Mesendoderm (in vitro differentiated cells): ENCODE measurements at regions not wholly inside any gene's neighbourhood (a gene's known extent, or its start where the extent isn't known, plus 50 kb on each side); places are given as distances from the start of the nearest gene placed in this dataset.
A peak's percentile ranks its signal among the peaks of the same experiment; 100 is the strongest.

Experiments
- DNase-seq: peaks from one replicate; pipeline ENCODE4 v3.0.0; 2013
- H2AK5ac ChIP-seq: 2 replicates; pipeline ENCODE4 v1.6.1; 2013; ENCODE audit warnings: low read length, inconsistent platforms
- H2BK120ac ChIP-seq: 2 replicates; pipeline ENCODE4 v1.6.1; 2013; ENCODE audit warnings: low read depth, mild to moderate bottlenecking, low read length, moderate library complexity, mixed read lengths
- H2BK15ac ChIP-seq: replicated peaks from 2 replicates; pipeline ENCODE4 v1.6.1; 2013; ENCODE audit warnings: low read depth, mild to moderate bottlenecking, moderate library complexity
- H2BK5ac ChIP-seq: 2 replicates; pipeline ENCODE4 v1.6.1; 2013; ENCODE audit warnings: low read length, inconsistent platforms
- H3K18ac ChIP-seq: 2 replicates; pipeline ENCODE4 v1.6.1; 2013; ENCODE audit warnings: mild to moderate bottlenecking, low read length, mixed read lengths
- H3K23ac ChIP-seq: one replicate; pipeline ENCODE4 v1.6.1; 2013; ENCODE audit warnings: low read length
- H3K27ac ChIP-seq: 2 replicates; pipeline ENCODE4 v1.5.1; 2013; ENCODE audit warnings: low read depth, mild to moderate bottlenecking, inconsistent platforms, low read length, moderate library complexity
- H3K27me3 ChIP-seq: 2 replicates; pipeline ENCODE4 v1.6.1; 2013; ENCODE audit warnings: low read length, control low read depth, mild to moderate bottlenecking, inconsistent platforms; ENCODE audit not compliant: insufficient read depth, poor library complexity
- H3K36me3 ChIP-seq: 2 replicates; pipeline ENCODE4 v1.6.1; 2013; ENCODE audit warnings: low read length, inconsistent platforms; ENCODE audit not compliant: control insufficient read depth, insufficient read depth
- H3K4ac ChIP-seq: one replicate; pipeline ENCODE4 v1.6.1; 2013; ENCODE audit warnings: low read depth, mild to moderate bottlenecking, low read length, moderate library complexity
- H3K4me1 ChIP-seq: 2 replicates; pipeline ENCODE4 v1.6.1; 2013; ENCODE audit warnings: low read depth, low read length, inconsistent platforms; ENCODE audit not compliant: control insufficient read depth
- H3K4me2 ChIP-seq: 2 replicates; pipeline ENCODE4 v1.6.1; 2013; ENCODE audit warnings: low read length
- H3K4me3 ChIP-seq: 2 replicates; pipeline ENCODE4 v1.5.1; 2013; ENCODE audit warnings: mild to moderate bottlenecking, low read length
- H3K56ac ChIP-seq: one replicate; pipeline ENCODE4 v1.6.1; 2013; ENCODE audit warnings: low read length
- H3K79me1 ChIP-seq: 2 replicates; pipeline ENCODE4 v1.6.1; 2013; ENCODE audit warnings: low read length, inconsistent platforms
- H3K79me2 ChIP-seq: 2 replicates; pipeline ENCODE4 v1.6.1; 2013; ENCODE audit warnings: mild to moderate bottlenecking, low read length; ENCODE audit not compliant: control insufficient read depth, insufficient read depth
- H3K9ac ChIP-seq: 2 replicates; pipeline ENCODE4 v1.6.1; 2013; ENCODE audit warnings: low read length, inconsistent platforms
- H4K5ac ChIP-seq: one replicate; pipeline ENCODE4 v1.6.1; 2013; ENCODE audit warnings: low read length
- H4K8ac ChIP-seq: one replicate; pipeline ENCODE4 v1.6.1; 2013; ENCODE audit warnings: low read depth, mild to moderate bottlenecking, control low read depth, low read length, moderate library complexity
- WGBS: extraction: QIAGEN DNeasy Blood & Tissue Kit; methylation state at CpG from one replicate; pipeline ENCODE4 v1.1.7; 2013; ENCODE audit warnings: low lambda C conversion rate, missing lambda C conversion rate; ENCODE audit not compliant: insufficient coverage; ENCODE audit errors: extremely low coverage; 5-methylcytosine and 5-hydroxymethylcytosine counted together

- Histone ChIP-seq H4K8ac (no peak overlapping the region), H3K4ac (peak overlapping the region; percentile 94), H3K4me3 (no peak overlapping the region), H3K23ac (no peak overlapping the region), H3K79me2 (no peaks in the 10 kb centered on the region), H2BK15ac (no peak overlapping the region), H3K4me2 (no peak overlapping the region), H4K5ac (peak overlapping the region; percentile 44), H3K9ac (peak overlapping the region; percentile 16), H3K56ac (peak overlapping the region; percentile 81), H3K79me1 (no peaks in the 10 kb centered on the region), H3K4me1 (peaks cover 23% of the 10 kb centered on the region), H2AK5ac (peak overlapping the region; percentile 13), H3K27me3 (no peaks in the 10 kb centered on the region), H2BK120ac (no peak overlapping the region), H3K36me3 (no peaks in the 10 kb centered on the region), H2BK5ac (peak overlapping the region; percentile 74), H3K18ac (peak overlapping the region; percentile 53), H3K27ac (peak overlapping the region; percentile 39)
- WGBS = no CpG with 5 or more reads among the region's 3 CpGs
- DNase-seq = peak; percentile 93
Measured at GRCh38 chr13:30042272-30042671, 191.9 kb upstream of the UBL3 start.

GRCh38 chr13:30039511-30039911 is 189.1 kb upstream of the UBL3 start:
- no peak overlapping the region for H2BK120ac ChIP-seq
- H3K36me3 ChIP-seq = no peaks in the 10 kb centered on the region
- H3K4ac ChIP-seq = no peak overlapping the region
- H3K79me1 ChIP-seq = no peaks in the 10 kb centered on the region
- no peak overlapping the region for H3K56ac ChIP-seq
- H3K4me3 ChIP-seq = no peak overlapping the region
- no peak overlapping the region for H2BK15ac ChIP-seq
- H3K18ac ChIP-seq = peak overlapping the region; percentile 46
- H3K9ac ChIP-seq = no peak overlapping the region
- no peak overlapping the region for H4K8ac ChIP-seq
- no peak overlapping the region for H3K27ac ChIP-seq
- H3K79me2 ChIP-seq = no peaks in the 10 kb centered on the region
- peak overlapping the region; percentile 64 for H2BK5ac ChIP-seq
- H2AK5ac ChIP-seq = peak overlapping the region; percentile 93
- no peak overlapping the region for H4K5ac ChIP-seq
- H3K23ac ChIP-seq = no peak overlapping the region
- no CpG with 5 or more reads among the region's 3 CpGs for WGBS
- H3K4me2 ChIP-seq = no peak overlapping the region
- H3K4me1 ChIP-seq = peaks cover 23% of the 10 kb centered on the region
- no peaks in the 10 kb centered on the region for H3K27me3 ChIP-seq
- DNase-seq = no peak

GRCh38 chr13:30038884-30039283 is 188.5 kb upstream of the UBL3 start:
- Histone ChIP-seq H3K56ac (no peak overlapping the region), H4K5ac (no peak overlapping the region), H3K79me1 (no peaks in the 10 kb centered on the region), H3K18ac (peak overlapping the region; percentile 9), H3K27ac (no peak overlapping the region), H3K4me2 (no peak overlapping the region), H2AK5ac (no peak overlapping the region), H2BK15ac (no peak overlapping the region), H3K4me1 (peaks cover 23% of the 10 kb centered on the region), H2BK120ac (peak overlapping the region; percentile 4), H4K8ac (no peak overlapping the region), H3K4me3 (no peak overlapping the region), H3K9ac (no peak overlapping the region), H3K4ac (no peak overlapping the region), H3K36me3 (no peaks in the 10 kb centered on the region), H2BK5ac (peak overlapping the region; percentile 56), H3K27me3 (no peaks in the 10 kb centered on the region), H3K79me2 (no peaks in the 10 kb centered on the region), H3K23ac (no peak overlapping the region)
- peak; percentile 58 for DNase-seq
- WGBS = no CpG with 5 or more reads among the region's 4 CpGs

GRCh38 chr13:30037766-30038165 is 187.3 kb upstream of the UBL3 start:
- Histone ChIP-seq H3K4me2 (no peak overlapping the region), H3K4ac (no peak overlapping the region), H3K9ac (no peak overlapping the region), H4K8ac (no peak overlapping the region), H2BK5ac (peak overlapping the region; percentile 84), H4K5ac (no peak overlapping the region), H3K27me3 (no peaks in the 10 kb centered on the region), H2BK15ac (no peak overlapping the region), H3K27ac (no peak overlapping the region), H3K79me2 (no peaks in the 10 kb centered on the region), H3K36me3 (no peaks in the 10 kb centered on the region), H3K56ac (peak overlapping the region; percentile 79), H2BK120ac (peak overlapping the region; percentile 61), H3K4me3 (no peak overlapping the region), H3K18ac (peak overlapping the region; percentile 53), H2AK5ac (peak overlapping the region; percentile 99), H3K4me1 (peaks cover 19% of the 10 kb centered on the region), H3K23ac (no peak overlapping the region), H3K79me1 (no peaks in the 10 kb centered on the region)
- WGBS = no CpG with 5 or more reads among the region's 4 CpGs
- no peak for DNase-seq

GRCh38 chr13:30037306-30037705 is 186.9 kb upstream of the UBL3 start:
- Histone ChIP-seq H4K5ac (no peak overlapping the region), H3K9ac (no peak overlapping the region), H3K4ac (no peak overlapping the region), H3K79me2 (no peaks in the 10 kb centered on the region), H3K79me1 (no peaks in the 10 kb centered on the region), H3K4me1 (peaks cover 17% of the 10 kb centered on the region), H2BK5ac (no peak overlapping the region), H3K36me3 (no peaks in the 10 kb centered on the region), H4K8ac (no peak overlapping the region), H3K18ac (no peak overlapping the region), H3K56ac (no peak overlapping the region), H3K27ac (no peak overlapping the region), H2AK5ac (no peak overlapping the region), H3K27me3 (no peaks in the 10 kb centered on the region), H3K23ac (no peak overlapping the region), H3K4me2 (no peak overlapping the region), H2BK15ac (no peak overlapping the region), H2BK120ac (no peak overlapping the region), H3K4me3 (no peak overlapping the region)
- peak; percentile 82 for DNase-seq
- no CpG with 5 or more reads among the region's 6 CpGs for WGBS

- no peak overlapping the region for H3K4me3 ChIP-seq
- H3K4ac ChIP-seq = no peak overlapping the region
- H2BK5ac ChIP-seq = no peak overlapping the region
- no peak overlapping the region for H2BK120ac ChIP-seq
- H4K5ac ChIP-seq = no peak overlapping the region
- no peaks in the 10 kb centered on the region for H3K79me1 ChIP-seq
- H2AK5ac ChIP-seq = no peak overlapping the region
- no peak overlapping the region for H3K23ac ChIP-seq
- H4K8ac ChIP-seq = no peak overlapping the region
- no peaks in the 10 kb centered on the region for H3K36me3 ChIP-seq
- H3K27ac ChIP-seq = no peak overlapping the region
- H3K4me1 ChIP-seq = peaks cover 14% of the 10 kb centered on the region
- no peak overlapping the region for H3K18ac ChIP-seq
- no peaks in the 10 kb centered on the region for H3K27me3 ChIP-seq
- WGBS = no CpG with 5 or more reads among the region's 3 CpGs
- no peaks in the 10 kb centered on the region for H3K79me2 ChIP-seq
- no peak overlapping the region for H3K9ac ChIP-seq
- no peak overlapping the region for H2BK15ac ChIP-seq
- no peak for DNase-seq
- no peak overlapping the region for H3K4me2 ChIP-seq
- no peak overlapping the region for H3K56ac ChIP-seq
Measured at GRCh38 chr13:30034458-30034795, 184.0 kb upstream of the UBL3 start.
